Activated CD4-positive, alpha-beta memory T cell treated with anti-CD3 and anti-CD28 coated beads, Interleukin-2, amount 10 ng/mL, durations not matched to agents 7 days and 5 days (primary cell): ENCODE measurements at regions not wholly inside any gene's neighbourhood (a gene's known extent, or its start where the extent isn't known, plus 50 kb on each side); places are given as distances from the start of the nearest gene placed in this dataset.

Source experiments
- CTCF ChIA-PET: fragments of 350-600 bp; sonication (Branson Sonifier 250); formaldehyde crosslinking; loops from one replicate; lab custom pipeline; 2021; ENCODE audit warnings: antibody characterized with exemption, inconsistent platforms; lab: Charles Lee
- POLR2A ChIA-PET: fragments of 350-600 bp; sonication (Branson Sonifier 250); formaldehyde crosslinking; loops from one replicate; lab custom pipeline; 2021; ENCODE audit warnings: antibody characterized with exemption; lab: Charles Lee
- DNase-seq: peaks from one replicate; pipeline ENCODE4 v3.0.0-alpha.2; 2020
- H3K27ac Mint-ChIP-seq: one replicate; pipeline ENCODE4 v1.8.0; 2021; ENCODE audit warnings: mild to moderate bottlenecking, mixed read lengths
- H3K27me3 Mint-ChIP-seq: one replicate; pipeline ENCODE4 v1.8.0; 2021; ENCODE audit warnings: mixed read lengths
- H3K36me3 Mint-ChIP-seq: one replicate; pipeline ENCODE4 v1.8.0; 2021; ENCODE audit warnings: low read depth, mixed read lengths
- H3K4me1 Mint-ChIP-seq: one replicate; pipeline ENCODE4 v1.8.0; 2021; ENCODE audit warnings: mixed read lengths
- H3K4me3 Mint-ChIP-seq: one replicate; pipeline ENCODE4 v1.8.0; 2021; ENCODE audit warnings: mild to moderate bottlenecking, mixed read lengths
- H3K9me3 Mint-ChIP-seq: one replicate; pipeline ENCODE4 v1.8.0; 2021; ENCODE audit warnings: mixed read lengths

DNA sequence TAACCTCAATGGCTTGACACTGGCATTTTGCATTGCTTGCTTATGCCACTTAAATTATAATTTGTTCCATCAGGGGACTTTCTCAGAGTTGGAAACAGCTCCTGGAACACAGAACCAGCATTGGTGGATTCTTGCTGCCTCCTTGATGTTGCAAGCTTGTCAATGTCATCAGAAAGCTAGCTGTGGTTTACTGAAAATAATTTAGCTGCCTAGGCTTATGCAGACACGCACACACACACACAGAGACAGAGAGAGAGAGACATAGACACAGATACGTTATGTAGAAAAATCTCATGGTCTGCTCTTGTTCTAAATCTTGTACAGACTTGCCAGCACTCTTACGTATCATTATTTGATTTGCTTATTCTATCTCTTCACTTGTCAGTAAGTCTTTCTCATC lies 78.0 kb downstream of the HMHB1 start:
- Mint-ChIP-seq H3K27me3 (peaks cover 6% of the 10 kb centered on the region), H3K27ac (no peak overlapping the region), H3K4me1 (no peaks in the 10 kb centered on the region), H3K4me3 (no peak overlapping the region), H3K9me3 (no peaks in the 10 kb centered on the region), H3K36me3 (no peaks in the 10 kb centered on the region)
- no peak for DNase-seq
- POLR2A ChIA-PET: no interaction called here
- CTCF ChIA-PET: no interaction called here

DNA sequence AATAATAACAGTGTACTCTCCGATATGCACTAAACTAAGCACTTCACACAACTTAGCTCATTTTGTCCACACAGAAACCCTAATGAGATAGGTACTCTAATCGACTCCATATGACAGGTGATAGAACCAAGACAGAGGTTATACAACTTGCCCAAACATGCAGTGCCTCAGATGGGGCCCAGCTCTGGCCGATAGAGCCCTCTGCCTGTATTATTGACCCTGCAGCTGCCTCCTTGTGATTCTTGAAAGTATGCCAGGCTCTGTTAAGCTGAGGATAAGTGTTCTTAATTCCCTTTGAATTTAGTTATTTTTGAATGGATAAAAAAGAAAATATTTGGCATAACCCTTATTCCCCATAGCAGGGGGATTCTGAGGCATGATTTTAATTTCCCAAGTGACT lies 78.5 kb downstream of the HMHB1 start:
- Mint-ChIP-seq H3K9me3 (no peaks in the 10 kb centered on the region), H3K4me3 (no peak overlapping the region), H3K4me1 (no peaks in the 10 kb centered on the region), H3K27me3 (peaks cover 6% of the 10 kb centered on the region), H3K36me3 (no peaks in the 10 kb centered on the region), H3K27ac (no peak overlapping the region)
- no peak for DNase-seq
- ChIA-PET CTCF (no interaction called here), POLR2A (no interaction called here)

DNA sequence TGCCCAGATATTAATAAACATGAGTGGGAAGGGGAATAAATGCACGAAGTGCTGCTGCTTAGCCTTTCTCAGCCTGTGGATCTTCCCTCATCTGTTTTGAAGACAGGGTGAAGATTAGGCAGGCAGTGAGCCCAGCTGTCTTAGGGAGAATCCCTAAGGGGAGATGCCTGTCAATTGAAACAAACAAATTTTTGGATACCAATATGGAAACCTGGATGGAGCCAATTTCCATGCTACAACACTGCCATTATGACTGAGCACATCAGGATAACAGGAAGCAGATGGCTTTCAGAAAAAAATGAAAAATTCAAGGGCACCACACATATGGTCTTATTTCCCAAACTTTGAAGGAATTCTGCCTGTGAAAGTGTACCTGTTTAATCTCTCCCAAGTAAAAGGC lies 80.3 kb downstream of the HMHB1 start:
- no peak for DNase-seq
- ChIA-PET POLR2A (no interaction called here), CTCF (no interaction called here)
- H3K36me3 Mint-ChIP-seq: no peaks in the 10 kb centered on the region
- no peak overlapping the region for H3K27ac Mint-ChIP-seq
- H3K4me1 Mint-ChIP-seq: peaks cover 7% of the 10 kb centered on the region
- H3K27me3 Mint-ChIP-seq: peaks cover 6% of the 10 kb centered on the region
- H3K9me3 Mint-ChIP-seq: no peaks in the 10 kb centered on the region
- H3K4me3 Mint-ChIP-seq: no peak overlapping the region

DNA sequence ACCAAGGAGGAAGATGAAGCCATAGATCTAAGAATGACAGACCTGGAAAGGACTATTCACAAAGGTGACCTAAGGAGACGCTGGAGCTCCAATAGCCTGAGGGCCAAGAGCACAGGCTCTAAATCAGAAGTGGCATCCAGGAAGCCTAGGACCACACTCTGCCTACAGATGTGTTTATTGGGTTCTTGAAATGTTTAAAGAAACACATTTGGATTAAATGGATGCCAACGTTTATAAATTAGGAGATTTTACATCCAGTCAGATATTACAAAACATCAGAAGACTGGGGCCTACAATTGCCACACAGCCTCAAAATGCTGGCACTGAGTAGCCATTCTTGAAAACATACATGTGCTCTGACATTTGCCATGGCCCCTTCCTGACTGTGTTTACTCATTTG lies 80.9 kb downstream of the HMHB1 start:
- POLR2A ChIA-PET: no interaction called here
- Mint-ChIP-seq H3K27ac (no peak overlapping the region), H3K4me3 (no peak overlapping the region), H3K36me3 (no peaks in the 10 kb centered on the region), H3K9me3 (no peaks in the 10 kb centered on the region), H3K27me3 (peaks cover 4% of the 10 kb centered on the region), H3K4me1 (peaks cover 12% of the 10 kb centered on the region)
- DNase-seq: no peak
- CTCF ChIA-PET: no interaction called here

DNA sequence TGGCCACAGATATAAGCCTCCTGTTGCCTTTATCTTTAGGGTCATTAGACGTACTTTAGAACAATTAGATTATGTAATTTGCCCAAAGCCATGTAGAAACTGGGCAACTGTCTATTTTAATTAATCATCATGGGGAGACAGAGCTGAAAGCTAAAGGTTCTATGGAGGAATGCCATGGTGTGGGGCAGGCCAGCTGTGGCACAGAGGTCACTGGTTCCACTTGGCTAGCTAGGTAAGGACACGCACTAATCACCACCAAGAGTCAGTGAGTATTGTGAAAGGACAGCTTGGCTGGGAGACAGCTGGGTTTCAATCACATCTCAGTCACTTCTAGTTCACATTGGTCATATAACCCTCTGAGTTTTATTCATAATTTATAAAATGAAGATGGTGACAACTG lies 81.7 kb downstream of the HMHB1 start:
- Mint-ChIP-seq H3K36me3 (no peaks in the 10 kb centered on the region), H3K4me3 (no peak overlapping the region), H3K4me1 (peaks cover 18% of the 10 kb centered on the region), H3K27me3 (peaks cover 4% of the 10 kb centered on the region), H3K9me3 (no peaks in the 10 kb centered on the region), H3K27ac (no peak overlapping the region)
- POLR2A ChIA-PET: no interaction called here
- DNase-seq: no peak
- CTCF ChIA-PET: no interaction called here

DNA sequence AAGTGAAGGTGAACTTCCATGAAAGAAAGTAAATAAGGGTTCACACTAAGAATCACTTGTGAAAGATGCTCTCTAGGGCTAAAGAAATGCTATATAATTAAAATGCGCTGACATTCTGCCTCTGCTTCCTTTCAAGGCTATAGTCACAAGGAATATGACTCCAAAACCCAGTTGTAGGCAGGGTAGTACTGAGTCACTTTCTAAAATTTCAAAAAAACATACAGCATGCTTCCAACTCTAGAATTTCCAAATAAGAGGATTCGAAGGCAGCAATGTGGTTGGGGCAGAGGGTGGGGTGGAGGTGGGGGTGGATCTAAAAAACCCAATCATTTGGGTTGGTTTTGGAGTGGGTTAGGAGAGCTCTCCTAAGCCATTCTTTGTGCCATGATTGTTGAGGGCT lies 84.6 kb downstream of the HMHB1 start:
- ChIA-PET POLR2A (interaction anchor here (0.6 kb wide), 1 partner anchor 257 kb away, joined by 3 read pairs; no protein-coding TSS in a partner anchor), CTCF (no interaction called here)
- no peak overlapping the region for H3K4me3 Mint-ChIP-seq
- no peaks in the 10 kb centered on the region for H3K36me3 Mint-ChIP-seq
- no peak for DNase-seq
- peaks cover 2% of the 10 kb centered on the region for H3K27me3 Mint-ChIP-seq
- no peak overlapping the region for H3K27ac Mint-ChIP-seq
- no peaks in the 10 kb centered on the region for H3K9me3 Mint-ChIP-seq
- H3K4me1 Mint-ChIP-seq: peaks cover 26% of the 10 kb centered on the region

DNA sequence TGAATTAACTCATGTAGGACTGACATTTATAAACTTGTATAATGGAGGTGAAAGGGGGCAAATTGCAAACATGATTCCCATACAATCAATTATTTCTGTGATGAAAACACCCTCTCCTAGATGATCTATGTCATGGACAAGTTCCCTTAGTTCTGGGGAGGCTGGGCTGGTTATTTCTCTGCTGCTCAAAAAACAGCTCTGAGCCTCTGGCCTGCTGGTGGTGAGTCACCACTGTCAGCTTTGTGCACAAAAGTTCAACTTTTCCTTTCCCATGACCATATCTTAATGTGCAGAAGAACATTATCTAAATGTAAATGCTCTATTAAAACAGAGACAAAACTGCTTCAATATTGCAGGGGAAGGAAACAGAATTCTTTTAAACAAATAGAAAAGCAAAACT lies 85.0 kb downstream of the HMHB1 start:
- CTCF ChIA-PET: no interaction called here
- Mint-ChIP-seq H3K36me3 (no peaks in the 10 kb centered on the region), H3K27ac (no peak overlapping the region), H3K4me3 (no peak overlapping the region), H3K9me3 (no peaks in the 10 kb centered on the region), H3K27me3 (no peaks in the 10 kb centered on the region), H3K4me1 (peaks cover 26% of the 10 kb centered on the region)
- no peak for DNase-seq
- POLR2A ChIA-PET: no interaction called here

DNA sequence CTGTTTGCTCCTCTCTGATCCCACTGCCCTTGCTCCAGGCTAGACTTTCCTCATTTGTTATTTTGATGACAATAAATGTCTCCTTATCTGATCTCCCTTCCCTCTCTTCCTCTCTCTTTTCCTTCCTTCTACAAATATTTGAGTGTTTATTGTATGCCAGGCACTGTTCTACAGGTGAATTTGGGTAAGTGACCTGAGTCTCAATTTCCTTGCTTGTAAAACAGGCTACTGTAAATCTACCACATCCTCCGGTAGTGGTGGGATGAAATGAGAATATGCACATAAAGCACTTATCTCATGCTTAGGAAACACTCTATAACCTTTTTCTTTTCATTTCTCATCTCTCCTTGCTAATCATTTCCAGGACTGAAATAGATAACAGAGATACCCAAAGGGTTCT lies 86.4 kb downstream of the HMHB1 start:
- peak; percentile 19 for DNase-seq
- Mint-ChIP-seq H3K4me1 (peaks cover 26% of the 10 kb centered on the region), H3K36me3 (no peaks in the 10 kb centered on the region), H3K9me3 (no peaks in the 10 kb centered on the region), H3K27ac (peak overlapping the region; percentile 19), H3K4me3 (no peak overlapping the region), H3K27me3 (no peaks in the 10 kb centered on the region)
- POLR2A ChIA-PET: no interaction called here
- CTCF ChIA-PET: no interaction called here

DNA sequence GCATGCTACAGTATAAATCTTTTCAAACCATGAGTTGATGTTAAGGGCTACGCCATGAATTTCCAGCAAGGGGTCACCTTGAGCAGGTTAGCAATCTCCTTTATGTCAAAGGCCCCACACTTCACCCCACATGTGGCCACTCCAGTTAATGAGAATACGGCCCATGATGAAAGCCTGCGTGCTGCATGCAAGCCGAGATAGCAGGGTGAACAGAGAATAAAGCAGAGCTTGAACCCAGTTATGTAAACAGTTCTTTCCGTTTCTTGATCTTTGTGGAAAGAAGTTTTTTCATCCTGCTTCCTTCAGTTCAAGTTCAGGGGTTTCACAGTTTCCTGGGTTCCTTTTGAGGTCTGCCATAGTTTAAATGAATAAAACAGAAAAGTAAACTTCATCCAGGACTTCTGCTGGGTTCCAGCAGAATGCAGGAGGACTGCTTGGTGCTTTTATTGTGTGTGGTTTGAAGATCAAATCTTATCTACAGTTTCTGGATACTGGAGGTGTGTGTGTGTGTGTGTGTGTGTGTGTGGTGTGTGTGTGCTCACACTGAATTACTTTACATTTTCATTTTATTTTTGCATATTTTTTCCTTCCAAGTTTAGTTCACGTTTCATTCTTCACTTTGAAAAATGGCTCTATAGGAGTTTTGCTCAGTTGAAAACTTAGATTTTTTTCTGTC lies 87.1 kb downstream of the HMHB1 start:
- no peaks in the 10 kb centered on the region for H3K9me3 Mint-ChIP-seq
- no peak for DNase-seq
- POLR2A ChIA-PET: no interaction called here

DNA sequence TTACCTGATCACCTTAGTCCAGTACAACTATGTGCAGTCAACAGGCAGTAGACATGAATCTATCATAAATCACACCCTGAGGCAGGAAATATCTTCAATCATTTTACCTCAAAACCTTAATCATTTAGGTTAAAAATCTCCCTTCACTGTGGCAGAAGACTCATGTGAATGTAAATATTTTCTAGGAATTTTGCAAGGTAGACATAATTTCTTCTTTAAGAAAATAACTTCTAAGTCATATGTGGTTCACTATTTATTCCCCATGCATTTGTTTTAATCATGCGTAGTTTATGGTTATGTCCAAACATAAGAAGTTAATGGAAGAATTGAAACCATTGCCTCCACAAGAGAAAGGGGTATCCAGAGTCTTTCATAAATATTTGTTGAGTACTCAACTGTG lies 97.0 kb downstream of the HMHB1 start:
- Mint-ChIP-seq H3K27me3 (no peaks in the 10 kb centered on the region), H3K27ac (no peak overlapping the region), H3K9me3 (no peaks in the 10 kb centered on the region), H3K36me3 (no peaks in the 10 kb centered on the region), H3K4me3 (no peak overlapping the region), H3K4me1 (no peaks in the 10 kb centered on the region)
- no peak for DNase-seq
- ChIA-PET CTCF (interaction anchor here (0.6 to 1.2 kb wide), 2 partner anchors 22 to 130 kb away, joined by 3 to 4 read pairs; no protein-coding TSS in a partner anchor), POLR2A (no interaction called here)

More for the DNA sequence above, 87.1 kb downstream of the HMHB1 start:
- H3K27me3 Mint-ChIP-seq: no peaks in the 10 kb centered on the region
- H3K4me1 Mint-ChIP-seq: peaks cover 26% of the 10 kb centered on the region
- peak overlapping the region; percentile 21 for H3K27ac Mint-ChIP-seq
- no peak overlapping the region for H3K4me3 Mint-ChIP-seq
- CTCF ChIA-PET: no interaction called here
- H3K36me3 Mint-ChIP-seq: no peaks in the 10 kb centered on the region

DNA sequence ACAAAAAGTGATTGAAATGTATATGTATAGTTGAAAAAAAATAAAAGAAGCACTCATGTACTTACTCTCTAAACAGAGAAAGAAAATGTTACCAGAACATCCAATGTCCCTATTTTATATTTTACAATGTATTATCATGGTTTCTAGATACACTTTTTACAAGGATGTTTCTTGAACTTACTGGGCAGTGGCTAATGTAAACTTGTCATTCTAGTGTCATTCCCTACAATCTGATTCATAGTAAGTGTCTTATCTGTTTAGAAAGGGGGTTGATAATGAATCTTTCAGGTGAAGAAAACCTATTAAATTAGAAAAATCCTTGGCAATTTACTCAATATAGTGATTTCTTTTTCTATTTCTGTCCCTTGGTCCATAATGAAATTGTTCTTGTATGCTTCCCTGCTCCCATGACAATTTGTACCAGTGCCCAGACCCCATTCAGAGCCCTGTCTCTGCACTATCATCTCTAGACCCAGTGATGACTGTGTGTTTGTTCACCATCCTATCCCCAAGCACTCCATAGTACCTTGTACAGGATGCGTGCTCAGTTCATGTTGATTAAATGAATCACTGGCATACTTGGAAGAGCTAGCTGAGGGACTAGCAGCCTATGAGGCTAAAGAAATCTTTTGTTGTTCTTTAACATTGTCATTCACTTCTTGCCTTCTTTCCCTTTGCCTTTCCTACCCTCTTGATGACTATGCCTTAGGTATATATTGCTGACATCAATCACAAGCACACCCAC lies 101.2 kb downstream of the HMHB1 start:
- Mint-ChIP-seq H3K9me3 (no peaks in the 10 kb centered on the region), H3K27me3 (peaks cover 20% of the 10 kb centered on the region), H3K27ac (no peak overlapping the region), H3K4me3 (no peak overlapping the region), H3K36me3 (no peaks in the 10 kb centered on the region), H3K4me1 (no peaks in the 10 kb centered on the region)
- DNase-seq: no peak
- CTCF ChIA-PET: no interaction called here
- POLR2A ChIA-PET: no interaction called here

DNA sequence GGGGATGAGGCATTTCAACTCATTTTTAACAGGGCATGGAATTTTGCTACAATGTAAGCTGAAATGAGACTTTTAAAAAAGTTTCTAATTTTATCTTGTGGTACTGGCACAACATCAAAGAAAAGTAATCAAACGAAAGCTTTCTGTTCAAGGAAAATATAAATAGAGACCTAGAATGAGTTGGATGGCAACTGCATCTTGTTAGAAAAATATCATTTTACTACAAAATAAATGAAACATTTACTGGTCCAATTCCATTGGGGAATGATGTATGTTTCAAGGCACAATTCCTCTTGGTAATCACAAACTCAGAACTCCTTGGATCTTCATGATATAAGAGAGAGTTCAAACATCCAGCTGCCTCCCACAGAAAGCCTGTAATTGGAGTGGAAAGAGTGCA lies 102.8 kb downstream of the HMHB1 start:
- Mint-ChIP-seq H3K27ac (no peak overlapping the region), H3K4me1 (no peaks in the 10 kb centered on the region), H3K27me3 (peaks cover 23% of the 10 kb centered on the region), H3K36me3 (no peaks in the 10 kb centered on the region), H3K4me3 (no peak overlapping the region), H3K9me3 (no peaks in the 10 kb centered on the region)
- DNase-seq: no peak
- ChIA-PET CTCF (no interaction called here), POLR2A (no interaction called here)

DNA sequence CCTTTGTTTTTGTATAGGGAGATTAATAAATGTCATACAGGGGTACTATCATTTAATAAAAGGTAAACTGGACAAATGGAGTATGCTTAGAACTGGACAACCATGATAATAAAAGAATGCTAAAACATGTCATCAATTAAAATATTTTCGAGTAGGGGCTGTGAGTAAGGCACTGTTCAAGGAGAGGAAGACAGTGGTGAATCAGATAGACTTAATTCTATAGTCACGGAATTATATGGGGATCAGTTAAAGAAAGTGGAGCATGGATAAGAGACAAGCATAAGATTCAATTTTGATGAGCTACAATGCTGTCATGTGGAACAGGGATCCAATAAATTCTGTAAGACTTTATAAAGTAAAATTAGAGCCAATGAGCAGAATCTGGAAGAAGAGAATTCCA lies 104.5 kb downstream of the HMHB1 start:
- CTCF ChIA-PET: no interaction called here
- Mint-ChIP-seq H3K4me3 (no peak overlapping the region), H3K27ac (no peak overlapping the region), H3K9me3 (no peaks in the 10 kb centered on the region), H3K36me3 (no peaks in the 10 kb centered on the region), H3K4me1 (no peaks in the 10 kb centered on the region), H3K27me3 (peaks cover 23% of the 10 kb centered on the region)
- no peak for DNase-seq
- POLR2A ChIA-PET: no interaction called here

DNA sequence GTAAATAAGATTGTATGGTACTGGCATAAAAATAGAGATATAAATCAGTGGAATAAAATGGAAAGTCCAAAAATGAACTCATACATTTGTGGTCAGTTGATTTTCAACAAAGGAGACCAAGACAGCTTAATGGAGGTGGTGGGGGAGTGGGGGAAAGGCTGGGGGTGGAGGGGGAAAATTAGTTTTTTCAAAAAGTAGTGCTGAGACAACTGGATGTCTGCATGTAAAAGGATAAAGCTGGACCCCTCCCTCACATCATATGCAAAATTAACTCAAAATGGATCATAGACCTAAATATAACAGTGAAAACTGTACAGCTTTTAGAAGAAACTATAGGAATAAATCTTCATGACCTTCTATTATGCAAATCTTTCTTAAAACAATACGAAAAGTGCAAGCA lies 107.0 kb downstream of the HMHB1 start:
- ChIA-PET CTCF (no interaction called here), POLR2A (no interaction called here)
- no peaks in the 10 kb centered on the region for H3K9me3 Mint-ChIP-seq
- peaks cover 12% of the 10 kb centered on the region for H3K4me1 Mint-ChIP-seq
- no peaks in the 10 kb centered on the region for H3K36me3 Mint-ChIP-seq
- no peak overlapping the region for H3K27ac Mint-ChIP-seq
- H3K4me3 Mint-ChIP-seq: no peak overlapping the region
- peaks cover 23% of the 10 kb centered on the region for H3K27me3 Mint-ChIP-seq
- no peak for DNase-seq
